Activated CD4-positive, alpha-beta T cell treated with anti-CD3 and anti-CD28 coated beads for 36 hours (primary cell): ENCODE measurements at regions not wholly inside any gene's neighbourhood (a gene's known extent, or its start where the extent isn't known, plus 50 kb on each side); places are given as distances from the start of the nearest gene placed in this dataset.

ENCODE experiments used
- ATAC-seq: fragments of 200-7000 bp; cut with Tn5 transposase; one replicate; pipeline ENCODE4 v1.10.0; 2021; ENCODE audit warnings: mild to moderate bottlenecking, moderate library complexity
- CTCF ChIA-PET: fragments of 350-600 bp; sonication (Branson Sonifier 250); formaldehyde crosslinking; loops from one replicate; lab custom pipeline; 2021; ENCODE audit warnings: antibody characterized with exemption; lab: Charles Lee
- POLR2A ChIA-PET: fragments of 350-600 bp; sonication (Branson Sonifier 250); formaldehyde crosslinking; loops from one replicate; lab custom pipeline; 2021; ENCODE audit warnings: antibody characterized with exemption, inconsistent platforms; lab: Charles Lee
- DNase-seq: peaks from one replicate; pipeline ENCODE4 v3.0.0-alpha.2; 2020
- H3K27ac Mint-ChIP-seq: one replicate; pipeline ENCODE4 v1.8.0; 2021; ENCODE audit warnings: mixed read lengths
- H3K27me3 Mint-ChIP-seq: one replicate; pipeline ENCODE4 v1.8.0; 2021; ENCODE audit warnings: mixed read lengths
- H3K36me3 Mint-ChIP-seq: one replicate; pipeline ENCODE4 v1.8.0; 2021; ENCODE audit warnings: low read depth, mixed read lengths
- H3K4me1 Mint-ChIP-seq: one replicate; pipeline ENCODE4 v1.8.0; 2021; ENCODE audit warnings: mixed read lengths
- H3K4me3 Mint-ChIP-seq: one replicate; pipeline ENCODE4 v1.8.0; 2021; ENCODE audit warnings: mild to moderate bottlenecking, moderate library complexity, mixed read lengths
- H3K9me3 Mint-ChIP-seq: one replicate; pipeline ENCODE4 v1.8.0; 2021; ENCODE audit warnings: low read depth, mixed read lengths
- intact Hi-C, 2 experiments: fragments of 100-400 bp; cut with DNase I in 1 of 2; cut with micrococcal nuclease in 1 of 2; formaldehyde crosslinking; loops; one replicate each; pipeline versions ENCODE4 v1.14.2 to v1.15.1; 2022 to 2024; cut with DNase I, micrococcal nuclease

DNA sequence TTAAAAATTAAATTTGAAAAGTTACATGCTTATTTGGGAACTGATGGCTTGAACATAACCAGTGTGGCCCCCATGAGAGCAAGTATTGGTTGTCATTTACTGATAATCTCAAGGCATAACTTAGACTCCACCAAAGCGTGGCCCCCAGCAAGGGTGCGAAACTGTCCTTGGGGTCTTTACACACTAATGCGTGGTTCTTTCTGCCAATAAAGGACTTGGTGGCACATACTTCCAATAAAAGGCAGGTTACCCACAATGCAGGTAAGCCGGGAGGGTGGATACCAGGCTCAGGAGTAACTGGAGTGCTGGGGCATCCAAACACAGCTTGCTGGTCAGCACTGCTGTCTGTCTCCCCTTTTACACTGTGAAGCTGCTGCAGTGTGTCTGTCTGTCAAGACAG, 278.2 kb upstream of the NCKAP5 start:
- peaks cover 4% of the 10 kb centered on the region for H3K27me3 Mint-ChIP-seq
- H3K4me3 Mint-ChIP-seq: no peak overlapping the region
- no peaks in the 10 kb centered on the region for H3K36me3 Mint-ChIP-seq
- no peak for ATAC-seq
- no peaks in the 10 kb centered on the region for H3K4me1 Mint-ChIP-seq
- POLR2A ChIA-PET: no interaction called here
- no peak for DNase-seq
- no peaks in the 10 kb centered on the region for H3K9me3 Mint-ChIP-seq
- H3K27ac Mint-ChIP-seq: no peak overlapping the region
- CTCF ChIA-PET: no interaction called here
- intact Hi-C loops: loop anchor here in 1 of 2 experiments (10.0 kb wide), 1 partner anchor 322 kb away; no protein-coding TSS in a partner anchor

DNA sequence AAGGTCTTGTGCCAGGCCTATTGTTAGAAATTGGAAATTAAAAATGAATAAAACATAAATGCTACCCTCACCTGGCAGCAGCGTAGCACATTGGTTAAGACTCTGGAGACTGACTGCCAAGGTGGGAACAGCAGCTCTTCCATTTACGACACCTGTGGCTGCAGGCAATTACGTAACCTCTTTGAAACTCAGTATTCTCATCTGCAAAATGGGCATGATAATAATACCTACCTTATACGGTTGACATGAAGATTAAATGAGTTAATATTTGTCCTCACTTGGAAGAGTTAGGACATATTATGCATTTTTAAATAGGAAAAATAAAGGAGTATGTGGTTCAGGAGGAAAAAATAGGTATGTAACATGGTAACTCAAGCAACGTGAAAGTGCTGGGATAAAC, 279.3 kb upstream of the NCKAP5 start:
- Mint-ChIP-seq H3K27ac (no peak overlapping the region), H3K9me3 (no peaks in the 10 kb centered on the region), H3K4me1 (no peaks in the 10 kb centered on the region), H3K36me3 (no peaks in the 10 kb centered on the region), H3K27me3 (peaks cover 4% of the 10 kb centered on the region), H3K4me3 (no peak overlapping the region)
- CTCF ChIA-PET: no interaction called here
- ATAC-seq (no peak), DNase-seq (no peak)
- POLR2A ChIA-PET: no interaction called here
- intact Hi-C loops: loop anchor here in 1 of 2 experiments (10.0 kb wide), 1 partner anchor 323 kb away; no protein-coding TSS in a partner anchor

DNA sequence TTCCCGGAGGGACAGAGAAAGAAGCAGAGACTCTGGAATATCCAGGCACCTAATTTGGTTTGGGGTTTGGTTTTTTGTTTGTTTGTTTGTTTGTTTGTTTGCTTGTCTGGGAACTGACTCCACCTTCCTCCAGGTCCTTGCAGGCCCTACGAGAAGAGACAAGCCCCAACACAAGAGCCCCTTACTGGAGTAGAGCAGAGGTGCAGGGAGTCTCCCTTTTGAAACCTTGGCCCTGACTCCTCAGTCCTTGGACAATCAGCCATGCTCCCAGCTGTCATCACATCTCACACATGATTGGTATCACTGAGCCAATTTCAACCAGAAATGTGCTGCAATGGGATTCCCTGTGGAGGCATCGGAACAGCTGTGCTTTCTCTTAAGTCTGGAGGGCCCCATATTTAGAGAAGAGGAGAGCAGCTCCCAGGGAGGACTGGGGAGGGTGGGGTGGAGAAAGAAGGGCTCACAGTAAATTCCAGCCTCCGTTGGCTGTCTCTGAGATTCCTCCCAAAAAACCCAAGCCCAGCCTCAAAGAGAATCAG, 279.9 kb upstream of the NCKAP5 start:
- Mint-ChIP-seq H3K27me3 (peaks cover 4% of the 10 kb centered on the region), H3K9me3 (no peaks in the 10 kb centered on the region), H3K4me1 (no peaks in the 10 kb centered on the region), H3K27ac (no peak overlapping the region), H3K36me3 (no peaks in the 10 kb centered on the region), H3K4me3 (no peak overlapping the region)
- DNase-seq (no peak), ATAC-seq (no peak)
- POLR2A ChIA-PET: no interaction called here
- CTCF ChIA-PET: no interaction called here
- intact Hi-C loops: loop anchor here in 1 of 2 experiments (10.0 kb wide), 1 partner anchor 323 kb away; no protein-coding TSS in a partner anchor

DNA sequence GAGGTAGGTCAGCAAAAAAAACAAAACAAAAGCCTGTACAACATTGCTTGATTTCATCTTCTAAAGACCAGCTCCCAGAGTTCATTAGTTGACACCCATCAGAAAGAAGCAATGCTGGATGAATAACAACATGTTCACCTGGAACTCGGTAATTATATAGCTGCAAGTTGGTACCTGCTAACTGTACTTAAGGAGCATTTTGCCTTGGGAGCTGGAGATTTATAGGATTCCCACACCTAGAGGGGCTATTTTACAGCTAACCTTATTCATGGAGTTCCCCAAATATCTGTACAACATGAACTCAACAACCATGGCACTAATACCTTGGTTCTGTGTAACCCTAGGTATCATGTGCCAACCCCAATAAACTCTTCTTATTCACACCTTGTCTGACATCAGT, 281.1 kb upstream of the NCKAP5 start:
- peaks cover 4% of the 10 kb centered on the region for H3K27me3 Mint-ChIP-seq
- no peaks in the 10 kb centered on the region for H3K36me3 Mint-ChIP-seq
- POLR2A ChIA-PET: no interaction called here
- no peak overlapping the region for H3K27ac Mint-ChIP-seq
- intact Hi-C loops: loop anchor here in 1 of 2 experiments (10.0 kb wide), 1 partner anchor 325 kb away; no protein-coding TSS in a partner anchor
- no peaks in the 10 kb centered on the region for H3K4me1 Mint-ChIP-seq
- CTCF ChIA-PET: interaction anchor here (0.7 kb wide), 1 partner anchor 467 kb away, joined by 3 read pairs; no protein-coding TSS in a partner anchor
- H3K4me3 Mint-ChIP-seq: no peak overlapping the region
- ATAC-seq (no peak), DNase-seq (no peak)
- H3K9me3 Mint-ChIP-seq: no peaks in the 10 kb centered on the region

DNA sequence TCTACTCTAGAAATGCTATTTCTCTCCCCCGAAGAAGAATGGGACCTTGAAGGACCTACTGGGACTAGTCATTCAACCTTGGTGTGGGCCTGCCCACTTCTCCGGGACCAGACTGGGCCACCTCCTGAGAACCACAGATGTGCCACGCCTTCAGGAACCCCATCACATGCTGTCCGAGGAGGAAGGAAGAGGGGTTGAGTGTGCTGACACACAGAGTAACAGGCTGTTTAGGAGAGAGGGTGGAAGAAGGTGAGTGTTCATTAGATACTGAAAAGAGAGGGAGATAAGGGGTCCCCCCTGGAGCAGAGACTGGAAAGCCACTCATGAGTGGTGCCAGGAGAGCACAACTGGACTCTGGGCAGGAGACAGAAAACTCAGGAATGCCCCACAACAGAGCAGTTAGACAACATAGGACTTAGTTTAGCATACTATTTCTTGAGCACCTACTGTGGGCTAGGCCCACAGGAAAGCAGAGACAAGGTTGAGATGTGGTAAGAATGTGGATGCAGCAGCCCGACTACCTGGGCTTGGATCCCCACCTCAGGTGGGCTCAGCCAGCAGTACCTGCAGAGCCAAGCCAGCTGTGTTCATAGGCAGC, 286.4 kb upstream of the NCKAP5 start:
- ATAC-seq: no peak
- no peak for DNase-seq
- H3K4me3 Mint-ChIP-seq: no peak overlapping the region
- H3K27ac Mint-ChIP-seq: no peak overlapping the region
- ChIA-PET CTCF (no interaction called here), POLR2A (no interaction called here)
- intact Hi-C loops: no loop called here
- H3K27me3 Mint-ChIP-seq: peaks cover 2% of the 10 kb centered on the region
- no peaks in the 10 kb centered on the region for H3K36me3 Mint-ChIP-seq
- no peaks in the 10 kb centered on the region for H3K9me3 Mint-ChIP-seq
- H3K4me1 Mint-ChIP-seq: no peaks in the 10 kb centered on the region

DNA sequence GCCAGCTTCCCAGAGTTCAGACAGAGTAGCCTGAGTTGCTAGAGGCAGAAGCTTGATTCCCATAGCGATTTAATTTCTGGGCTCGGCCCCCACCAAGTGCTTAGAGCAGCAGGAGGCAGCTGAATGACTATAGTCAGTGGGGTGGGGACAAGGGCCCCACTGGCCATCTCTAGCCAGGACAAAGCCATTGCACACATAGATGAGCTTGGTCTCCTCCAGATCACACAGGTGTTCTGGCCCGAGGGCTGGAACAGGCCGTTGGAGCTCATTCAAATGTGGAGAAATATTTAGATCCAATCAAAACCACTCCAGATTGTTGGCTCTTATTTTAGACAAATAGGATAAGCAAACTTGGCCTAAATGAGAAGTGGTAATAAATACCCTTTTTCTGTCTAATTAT, 287.3 kb upstream of the NCKAP5 start:
- ChIA-PET CTCF (interaction anchor here (0.6 to 1.1 kb wide), 2 partner anchors 12 to 350 kb away, joined by 4 read pairs; no protein-coding TSS in a partner anchor), POLR2A (no interaction called here)
- Mint-ChIP-seq H3K27ac (no peak overlapping the region), H3K36me3 (no peaks in the 10 kb centered on the region), H3K4me1 (no peaks in the 10 kb centered on the region), H3K4me3 (no peak overlapping the region), H3K9me3 (no peaks in the 10 kb centered on the region), H3K27me3 (peaks cover 2% of the 10 kb centered on the region)
- intact Hi-C loops: no loop called here
- DNase-seq (no peak), ATAC-seq (no peak)

DNA sequence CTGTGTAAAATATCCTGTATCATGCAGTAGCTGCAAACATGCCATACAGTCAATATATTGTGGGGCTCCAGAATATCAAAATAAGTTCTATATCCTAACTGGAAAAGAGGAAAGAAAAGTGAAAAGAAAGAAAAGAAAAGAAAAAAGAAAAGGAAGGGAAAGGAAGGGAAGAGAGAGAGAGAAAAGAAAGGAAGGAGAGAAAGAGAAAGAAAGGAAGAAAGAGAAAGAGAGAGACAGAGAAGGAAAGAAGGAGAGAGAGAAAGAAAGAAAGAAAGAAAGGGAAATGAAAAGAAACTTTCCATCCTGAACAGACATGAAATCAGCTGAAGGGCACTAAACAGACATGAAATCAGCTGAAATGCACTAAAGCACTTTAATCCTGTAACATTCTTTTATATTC, 288.4 kb upstream of the NCKAP5 start:
- POLR2A ChIA-PET: no interaction called here
- H3K4me3 Mint-ChIP-seq: no peak overlapping the region
- peaks cover 2% of the 10 kb centered on the region for H3K27me3 Mint-ChIP-seq
- H3K4me1 Mint-ChIP-seq: no peaks in the 10 kb centered on the region
- intact Hi-C loops: no loop called here
- DNase-seq: no peak
- H3K27ac Mint-ChIP-seq: no peak overlapping the region
- CTCF ChIA-PET: interaction anchor here (1.6 kb wide), 1 partner anchor 12 kb away, joined by 4 read pairs; no protein-coding TSS in a partner anchor
- no peak for ATAC-seq
- H3K36me3 Mint-ChIP-seq: no peaks in the 10 kb centered on the region
- no peaks in the 10 kb centered on the region for H3K9me3 Mint-ChIP-seq

DNA sequence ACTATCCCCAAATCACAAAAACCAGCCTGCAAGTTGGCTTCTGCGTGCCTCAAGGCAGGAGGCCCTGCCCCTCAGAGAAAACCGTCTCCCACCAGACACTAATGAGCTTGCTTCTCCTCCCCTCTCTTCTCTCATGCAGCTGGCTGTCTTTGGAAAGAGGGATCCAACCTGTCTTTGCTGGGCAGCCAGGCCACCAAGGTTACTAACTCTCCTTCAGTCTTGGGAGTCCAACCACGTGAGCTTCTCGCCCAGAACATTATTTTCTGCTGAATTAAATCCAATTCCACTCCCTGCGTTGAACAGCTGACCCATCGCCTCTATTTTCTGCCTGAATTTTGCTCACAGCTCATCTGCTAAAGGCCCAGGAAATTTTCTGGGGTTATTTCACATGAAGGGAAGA, 291.3 kb upstream of the NCKAP5 start:
- no peak overlapping the region for H3K27ac Mint-ChIP-seq
- H3K36me3 Mint-ChIP-seq: no peaks in the 10 kb centered on the region
- H3K4me3 Mint-ChIP-seq: no peak overlapping the region
- ChIA-PET POLR2A (no interaction called here), CTCF (interaction anchor here (0.7 to 1.0 kb wide), 2 partner anchors 15 to 1312 kb away, joined by 3 to 4 read pairs; no protein-coding TSS in a partner anchor)
- H3K9me3 Mint-ChIP-seq: no peaks in the 10 kb centered on the region
- no peaks in the 10 kb centered on the region for H3K4me1 Mint-ChIP-seq
- DNase-seq (no peak), ATAC-seq (no peak)
- H3K27me3 Mint-ChIP-seq: peaks cover 4% of the 10 kb centered on the region
- intact Hi-C loops: no loop called here

DNA sequence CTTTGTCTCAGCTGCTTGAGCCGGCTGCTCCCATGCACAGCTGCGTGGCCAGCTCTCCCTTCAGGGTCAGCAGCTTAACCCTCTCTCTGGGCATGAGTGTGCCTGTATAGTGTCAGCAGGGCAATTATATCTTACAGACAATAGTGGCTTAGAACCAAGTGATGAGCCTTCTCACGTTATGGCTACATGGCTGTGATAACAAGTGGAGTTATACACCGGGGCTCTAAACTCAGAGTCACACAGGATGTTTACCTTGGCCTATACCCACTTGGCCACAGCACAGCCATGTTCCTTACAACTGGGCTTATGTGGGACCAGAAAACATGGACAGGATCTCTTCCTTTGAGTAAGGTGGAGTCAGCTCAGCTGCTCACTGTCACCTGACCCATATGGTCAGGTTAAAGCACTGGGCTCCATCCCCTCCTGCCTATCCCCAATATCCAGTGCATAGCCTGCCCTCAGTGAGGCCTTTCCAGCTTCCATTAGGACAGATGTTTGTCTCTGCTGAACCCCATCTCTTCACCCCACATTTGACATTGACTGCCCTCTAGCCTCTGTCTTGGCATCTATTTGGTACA, 294.2 kb upstream of the NCKAP5 start:
- DNase-seq (no peak), ATAC-seq (no peak)
- Mint-ChIP-seq H3K27me3 (peaks cover 11% of the 10 kb centered on the region), H3K27ac (no peak overlapping the region), H3K4me3 (no peak overlapping the region), H3K9me3 (no peaks in the 10 kb centered on the region), H3K36me3 (no peaks in the 10 kb centered on the region), H3K4me1 (no peaks in the 10 kb centered on the region)
- POLR2A ChIA-PET: no interaction called here
- CTCF ChIA-PET: no interaction called here
- intact Hi-C loops: no loop called here

DNA sequence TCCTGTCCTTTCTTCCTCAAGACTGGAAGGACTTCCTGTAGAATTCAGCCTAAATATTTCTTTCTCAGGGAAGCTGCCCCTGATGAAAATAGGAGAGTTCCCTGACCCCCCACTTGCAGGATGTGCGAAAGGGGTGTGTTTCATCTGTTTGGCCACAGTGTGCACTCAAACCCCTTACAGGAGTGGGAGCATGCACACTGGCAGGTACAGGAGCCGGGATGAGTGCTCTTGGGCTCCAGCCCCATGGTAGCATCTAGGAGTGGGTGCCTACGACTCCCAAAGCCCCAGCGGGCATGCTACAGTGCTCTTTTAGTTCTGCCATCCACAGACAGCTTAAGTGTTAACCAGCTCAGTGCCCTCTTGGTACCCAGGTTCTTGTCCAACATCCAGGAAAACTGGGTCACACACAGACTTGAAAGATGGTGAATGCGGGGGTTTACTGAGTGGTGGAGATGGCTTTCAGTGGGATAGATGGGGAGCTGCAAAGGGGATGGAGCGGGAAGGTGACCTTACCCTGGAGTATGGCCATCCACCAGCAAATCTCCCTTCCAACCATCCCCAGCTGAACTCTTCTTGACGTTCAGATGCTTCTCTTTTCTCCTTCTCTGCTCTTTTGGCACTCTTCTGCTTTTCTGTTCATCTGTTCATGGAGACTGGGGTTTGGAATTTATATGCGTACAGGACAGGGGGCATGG, 295.0 kb upstream of the NCKAP5 start:
- no peak overlapping the region for H3K4me3 Mint-ChIP-seq
- CTCF ChIA-PET: no interaction called here

DNA sequence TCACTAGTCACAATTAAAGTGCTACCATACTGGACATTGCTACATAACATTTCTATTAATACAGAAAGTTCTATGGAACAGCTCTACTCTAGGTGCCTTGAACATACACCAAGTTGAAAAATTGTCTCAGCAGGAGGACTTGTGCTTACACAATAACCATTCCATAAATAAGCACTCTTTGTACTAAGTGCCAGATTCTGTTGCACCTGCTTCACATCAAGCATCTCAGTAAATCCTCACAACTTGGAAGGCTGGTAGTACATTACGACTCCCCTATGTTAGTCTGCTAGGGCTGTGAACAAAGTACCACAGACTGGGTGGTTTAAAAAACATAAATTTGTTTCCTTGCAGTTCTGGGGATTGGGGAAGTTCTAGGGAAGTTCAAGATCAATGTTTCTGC, 296.9 kb upstream of the NCKAP5 start:
- Mint-ChIP-seq H3K27ac (no peak overlapping the region), H3K27me3 (peaks cover 23% of the 10 kb centered on the region), H3K9me3 (no peaks in the 10 kb centered on the region), H3K4me3 (no peak overlapping the region), H3K36me3 (no peaks in the 10 kb centered on the region), H3K4me1 (no peaks in the 10 kb centered on the region)
- ATAC-seq (no peak), DNase-seq (no peak)
- CTCF ChIA-PET: no interaction called here
- intact Hi-C loops: no loop called here
- POLR2A ChIA-PET: no interaction called here

More for the DNA sequence above, 295.0 kb upstream of the NCKAP5 start:
- Mint-ChIP-seq H3K9me3 (no peaks in the 10 kb centered on the region), H3K27ac (no peak overlapping the region), H3K4me1 (no peaks in the 10 kb centered on the region), H3K36me3 (no peaks in the 10 kb centered on the region), H3K27me3 (peaks cover 18% of the 10 kb centered on the region)
- ATAC-seq (no peak), DNase-seq (no peak)
- intact Hi-C loops: no loop called here
- POLR2A ChIA-PET: no interaction called here
